HEK293 (cell line): ENCODE measurements at regions not wholly inside any gene's neighbourhood (a gene's known extent, or its start where the extent isn't known, plus 50 kb on each side); places are given as distances from the start of the nearest gene placed in this dataset.
A peak's percentile ranks its signal among the peaks of the same experiment; 100 is the strongest.

Source experiments
- CTCF ChIA-PET: fragments of 350-600 bp; formaldehyde crosslinking; extraction: SDS; loops from one replicate; lab custom pipeline; 2021; ENCODE audit warnings: antibody characterized with exemption; lab: Yijun Ruan, JAX
- POLR2A ChIA-PET: fragments of 300-600 bp; formaldehyde crosslinking; extraction: SDS; loops from one replicate; lab custom pipeline; 2020; ENCODE audit warnings: antibody characterized with exemption, inconsistent platforms; lab: Yijun Ruan, JAX
- H3K27ac ChIP-seq: fragments of 200-500 bp; sonication (Bioruptor generic); 2 replicates; pipeline ENCODE4 v1.5.1; 2014; ENCODE audit warnings: low read depth, low read length, control low read depth, inconsistent platforms; ENCODE audit errors: extremely low read depth
- H3K36me3 ChIP-seq, 2 experiments: fragments of 200-500 bp in 1 of 2; sonication (Bioruptor generic) in 1 of 2; 1 replicate in 1 of 2; 2 replicates in 1 of 2; pipeline ENCODE4 v1.5.1; 2014 to 2017; ENCODE audit warnings: inconsistent platforms in 2 of 2, low read length in 2 of 2; ENCODE audit not compliant: control insufficient read depth in 2 of 2, insufficient read depth in 1 of 2
- H3K4me1 ChIP-seq: fragments of 200-500 bp; sonication (Bioruptor generic); 2 replicates; pipeline ENCODE4 v1.5.1; 2014; ENCODE audit warnings: mild to moderate bottlenecking, low read length, inconsistent platforms; ENCODE audit not compliant: control insufficient read depth, insufficient read depth
- H3K4me3 ChIP-seq: 2 replicates; pipeline ENCODE4 v1.5.1; 2011; ENCODE audit warnings: low read depth, mild to moderate bottlenecking, control low read depth, low read length, moderate library complexity
- H3K9me3 ChIP-seq: fragments of 200-500 bp; sonication (Bioruptor generic); 2 replicates; pipeline ENCODE4 v1.5.1; 2014; ENCODE audit warnings: low read depth, low read length, inconsistent platforms; ENCODE audit not compliant: control insufficient read depth, insufficient read depth
- FEZF1 ChIP-seq: fragments of 450-650 bp; formaldehyde crosslinking; IDR thresholded peaks from 2 replicates; pipeline ENCODE4 v1.5.1; 2016; ENCODE audit warnings: missing biosample characterization, missing genetic modification characterization
- KLF16 ChIP-seq: fragments of 450-650 bp; formaldehyde crosslinking; IDR thresholded peaks from 2 replicates; pipeline ENCODE4 v1.5.1; 2017; ENCODE audit warnings: missing biosample characterization, missing genetic modification characterization
- KLF9 ChIP-seq: fragments of 450-650 bp; formaldehyde crosslinking; IDR thresholded peaks from 2 replicates; pipeline ENCODE4 v1.5.1; 2016; ENCODE audit warnings: missing biosample characterization, missing genetic modification characterization, low read depth
- PBX3 ChIP-seq: sonication (generic); formaldehyde crosslinking; IDR thresholded peaks from 2 replicates; pipeline ENCODE4 v1.8.1; 2022; ENCODE audit warnings: mild to moderate bottlenecking, moderate library complexity, missing genetic modification reagents
- TRIM28 ChIP-seq: IDR thresholded peaks from 2 replicates; pipeline ENCODE4 v1.6.1; 2011; ENCODE audit warnings: low read length, control low read depth, borderline replicate concordance
- ZBTB1 ChIP-seq: fragments of 450-650 bp; formaldehyde crosslinking; IDR thresholded peaks from 2 replicates; pipeline ENCODE4 v1.5.1; 2016; ENCODE audit warnings: missing biosample characterization, missing genetic modification characterization
- ZBTB20 ChIP-seq: fragments of 450-650 bp; formaldehyde crosslinking; IDR thresholded peaks from 2 replicates; pipeline ENCODE4 v1.5.1; 2016; ENCODE audit warnings: missing biosample characterization, missing genetic modification characterization
- ZBTB21 ChIP-seq: fragments of 450-650 bp; formaldehyde crosslinking; IDR thresholded peaks from 2 replicates; pipeline ENCODE4 v1.5.1; 2017; ENCODE audit warnings: missing biosample characterization, missing genetic modification characterization
- ZBTB7A ChIP-seq: fragments of 450-650 bp; formaldehyde crosslinking; IDR thresholded peaks from 2 replicates; pipeline ENCODE4 v1.5.1; 2016; ENCODE audit warnings: low read depth, missing biosample characterization, missing genetic modification characterization
- ZFP69B ChIP-seq: fragments of 450-650 bp; formaldehyde crosslinking; IDR thresholded peaks from 2 replicates; pipeline ENCODE4 v1.5.1; 2016; ENCODE audit warnings: missing biosample characterization, missing genetic modification characterization
- ZIC2 ChIP-seq: fragments of 450-650 bp; formaldehyde crosslinking; IDR thresholded peaks from 2 replicates; pipeline ENCODE4 v1.5.1; 2016; ENCODE audit warnings: missing biosample characterization, missing genetic modification characterization
- ZNF146 ChIP-seq: fragments of 450-650 bp; formaldehyde crosslinking; IDR thresholded peaks from 2 replicates; pipeline ENCODE4 v1.5.1; 2016; ENCODE audit warnings: missing biosample characterization, missing genetic modification characterization
- ZNF202 ChIP-seq: fragments of 450-650 bp; formaldehyde crosslinking; IDR thresholded peaks from 2 replicates; pipeline ENCODE4 v1.5.1; 2016; ENCODE audit warnings: missing biosample characterization, missing genetic modification characterization, borderline replicate concordance
- ZNF274 ChIP-seq, 2 experiments: fragments of 200-500 bp in 1 of 2; fragments of 450-650 bp in 1 of 2; sonication (Bioruptor generic) in 1 of 2; formaldehyde crosslinking in 1 of 2; IDR thresholded peaks; 2 replicates each; pipeline versions ENCODE4 v1.5.1 to v1.6.1; 2014 to 2016; ENCODE audit warnings: borderline replicate concordance in 1 of 2, inconsistent platforms in 1 of 2, low read length in 1 of 2, missing biosample characterization in 1 of 2, missing genetic modification characterization in 1 of 2
- ZNF280D ChIP-seq: fragments of 450-650 bp; formaldehyde crosslinking; IDR thresholded peaks from 2 replicates; pipeline ENCODE4 v1.5.1; 2016; ENCODE audit warnings: missing biosample characterization, missing genetic modification characterization
- ZNF558 ChIP-seq: fragments of 450-650 bp; formaldehyde crosslinking; IDR thresholded peaks from 2 replicates; pipeline ENCODE4 v1.5.1; 2016; ENCODE audit warnings: missing biosample characterization, missing genetic modification characterization
- ZNF560 ChIP-seq: fragments of 450-650 bp; formaldehyde crosslinking; IDR thresholded peaks from 2 replicates; pipeline ENCODE4 v1.5.1; 2017; ENCODE audit warnings: missing biosample characterization, missing genetic modification characterization, borderline replicate concordance
- ZNF561 ChIP-seq: fragments of 450-650 bp; IDR thresholded peaks from 2 replicates; pipeline ENCODE4 v1.5.1; 2018; ENCODE audit warnings: missing biosample characterization, missing genetic modification characterization, borderline replicate concordance
- ZNF621 ChIP-seq: fragments of 450-650 bp; formaldehyde crosslinking; IDR thresholded peaks from 2 replicates; pipeline ENCODE4 v1.5.1; 2017; ENCODE audit warnings: missing biosample characterization, missing genetic modification characterization
- ZNF626 ChIP-seq: fragments of 450-650 bp; sonication (Bioruptor Pico); formaldehyde crosslinking; IDR thresholded peaks from 2 replicates; pipeline ENCODE4 v1.5.1; 2018; ENCODE audit warnings: missing biosample characterization, missing genetic modification characterization, inconsistent platforms
- ZNF701 ChIP-seq: fragments of 450-650 bp; formaldehyde crosslinking; IDR thresholded peaks from 2 replicates; pipeline ENCODE4 v1.5.1; 2016; ENCODE audit warnings: missing biosample characterization, missing genetic modification characterization
- ZNF777 ChIP-seq: fragments of 450-650 bp; formaldehyde crosslinking; IDR thresholded peaks from 2 replicates; pipeline ENCODE4 v1.5.1; 2017; ENCODE audit warnings: missing biosample characterization, missing genetic modification characterization, borderline replicate concordance
- ZNF792 ChIP-seq: fragments of 450-650 bp; formaldehyde crosslinking; IDR thresholded peaks from 2 replicates; pipeline ENCODE4 v1.5.1; 2016; ENCODE audit warnings: missing biosample characterization, missing genetic modification characterization
- ZSCAN30 ChIP-seq: fragments of 450-650 bp; IDR thresholded peaks from 2 replicates; pipeline ENCODE4 v1.5.1; 2018; ENCODE audit warnings: missing biosample characterization, mild to moderate bottlenecking, missing genetic modification characterization, moderate library complexity
- TF ChIP-seq, protein P1 (sequence below): fragments of 450-650 bp; formaldehyde crosslinking; IDR thresholded peaks from 2 replicates; pipeline ENCODE4; 2016; ENCODE audit warnings: missing biosample characterization, missing genetic modification characterization

- no peak overlapping the region for H3K27ac ChIP-seq
- H3K36me3 ChIP-seq, result no peaks in the 10 kb centered on the region; a peak in 1 of 3 replicates
- no peak overlapping the region for H3K4me3 ChIP-seq
- TF ChIP-seq ZNF280D (tag by site-specific recombination) (no peak), ZNF777 (tag by site-specific recombination) (no peak), ZNF561 (tag by site-specific recombination) (no peak), FEZF1 (tag by site-specific recombination) (no peak), PBX3 (CRISPR knock-in tag) (no peak), KLF16 (no peak), ZBTB21 (tag by site-specific recombination) (no peak), ZBTB7A (no peak)
- TF ChIP-seq, protein P1, sequence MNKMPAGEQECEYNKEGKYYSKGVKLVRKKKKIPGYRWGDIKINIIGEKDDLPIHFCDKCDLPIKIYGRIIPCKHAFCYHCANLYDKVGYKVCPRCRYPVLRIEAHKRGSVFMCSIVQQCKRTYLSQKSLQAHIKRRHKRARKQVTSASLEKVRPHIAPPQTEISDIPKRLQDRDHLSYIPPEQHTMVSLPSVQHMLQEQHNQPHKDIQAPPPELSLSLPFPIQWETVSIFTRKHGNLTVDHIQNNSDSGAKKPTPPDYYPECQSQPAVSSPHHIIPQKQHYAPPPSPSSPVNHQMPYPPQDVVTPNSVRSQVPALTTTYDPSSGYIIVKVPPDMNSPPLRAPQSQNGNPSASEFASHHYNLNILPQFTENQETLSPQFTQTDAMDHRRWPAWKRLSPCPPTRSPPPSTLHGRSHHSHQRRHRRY (tag by site-specific recombination), result no peak
- no peaks in the 10 kb centered on the region; the same call in 1 of the 2 replicates for H3K9me3 ChIP-seq
- POLR2A ChIA-PET, result no interaction called here
- H3K4me1 ChIP-seq, result no peaks in the 10 kb centered on the region
- CTCF ChIA-PET, result no interaction called here
Observed at GRCh38 chr14:89600950-89601826, 184.2 kb upstream of the FOXN3 start.

GRCh38 chr14:89600029-89600428 is 183.0 kb upstream of the FOXN3 start:
- H3K4me3 ChIP-seq, result no peak overlapping the region
- CTCF ChIA-PET, result interaction anchor here (0.6 kb wide), 1 partner anchor 217 kb away, joined by 3 read pairs; no protein-coding TSS in a partner anchor

DNA sequence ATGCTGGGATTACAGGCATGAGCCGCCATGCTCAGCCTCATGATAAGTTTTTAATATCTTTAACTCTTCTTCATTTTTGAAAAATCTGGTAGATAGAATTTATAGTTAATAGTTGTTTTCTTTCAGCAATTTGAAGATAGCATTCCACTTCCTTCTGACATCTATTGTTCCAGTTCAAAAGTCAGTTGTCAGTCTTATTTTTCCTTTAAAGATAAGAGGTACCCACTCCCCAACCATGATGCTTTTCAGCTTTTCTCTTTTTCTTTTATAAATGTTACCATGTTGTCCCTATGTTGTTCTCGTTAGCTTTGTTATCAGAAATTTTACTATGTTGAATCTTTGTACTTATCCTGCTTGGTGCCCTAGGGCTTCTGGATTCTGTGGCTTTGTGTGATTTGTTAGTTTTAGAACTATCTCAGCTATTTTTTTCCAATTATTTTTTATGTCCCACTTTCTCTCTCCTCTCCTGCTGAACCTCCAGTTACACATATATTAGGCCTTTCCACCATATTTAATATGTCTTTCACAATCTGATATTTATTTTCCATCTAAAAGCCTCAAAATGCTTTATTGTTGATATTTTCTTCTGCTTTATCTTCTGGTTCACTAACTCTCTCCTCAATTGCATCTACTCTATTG is 181.6 kb upstream of the FOXN3 start:
- Histone ChIP-seq H3K27ac (no peak overlapping the region), H3K4me1 (no peaks in the 10 kb centered on the region), H3K4me3 (no peak overlapping the region), H3K36me3 (no peaks in the 10 kb centered on the region), H3K9me3 (no peaks in the 10 kb centered on the region; the same call in 1 of the 2 replicates)
- ChIA-PET POLR2A (no interaction called here), CTCF (no interaction called here)
- TF ChIP-seq ZNF202 (tag by site-specific recombination) (no peak), ZNF558 (0 out of 2 replicates have a peak, but pooled peaks have one; percentile 30), ZFP69B (tag by site-specific recombination) (no peak), TRIM28 (peak; percentile 96), ZBTB1 (tag by site-specific recombination) (no peak), ZNF560 (no peak), KLF9 (tag by site-specific recombination) (no peak), ZNF621 (tag by site-specific recombination) (no peak), ZNF701 (no peak), ZIC2 (tag by site-specific recombination) (no peak), ZBTB20 (no peak), ZNF274 (IDR thresholded peaks at IDR 0.05; ENCODE audit: low read length) (no peak), ZNF274 (tag by site-specific recombination; IDR thresholded peaks at IDR 0.05; ENCODE audit: borderline replicate concordance) (no peak), ZNF626 (peak; percentile 84; the same call in 1 of the 2 replicates), ZSCAN30 (no peak)

More at GRCh38 chr14:89600029-89600428, 183.0 kb upstream of the FOXN3 start:
- POLR2A ChIA-PET, result no interaction called here
- H3K27ac ChIP-seq, result no peak overlapping the region
- no peaks in the 10 kb centered on the region for H3K36me3 ChIP-seq
- no peaks in the 10 kb centered on the region for H3K4me1 ChIP-seq
- H3K9me3 ChIP-seq, result no peaks in the 10 kb centered on the region; the same call in 1 of the 2 replicates
- TF ChIP-seq ZNF792 (tag by site-specific recombination) (no peak), ZBTB20 (no peak), ZNF146 (tag by site-specific recombination) (no peak)
